Nephron progenitor cell (in vitro differentiated cells): ENCODE measurements at regions not wholly inside any gene's neighbourhood (a gene's known extent, or its start where the extent isn't known, plus 50 kb on each side); places are given as distances from the start of the nearest gene placed in this dataset.
A peak's percentile ranks its signal among the peaks of the same experiment; 100 is the strongest.

ENCODE experiments used
- DNase-seq: peaks from one replicate; pipeline ENCODE4 v3.0.0; 2021
- H3K27ac Mint-ChIP-seq: 2 replicates; pipeline ENCODE4 v1.8.0; 2021; ENCODE audit warnings: mild to moderate bottlenecking, moderate library complexity, mixed read lengths
- H3K27me3 Mint-ChIP-seq: 2 replicates; pipeline ENCODE4 v1.8.0; 2021; ENCODE audit warnings: mild to moderate bottlenecking, low read depth, mixed read lengths; ENCODE audit not compliant: poor library complexity
- H3K36me3 Mint-ChIP-seq: 2 replicates; pipeline ENCODE4 v1.8.0; 2021; ENCODE audit warnings: low read depth, mixed read lengths
- H3K4me1 Mint-ChIP-seq: 2 replicates; pipeline ENCODE4 v1.8.0; 2021; ENCODE audit warnings: mixed read lengths
- H3K4me3 Mint-ChIP-seq: 2 replicates; pipeline ENCODE4 v1.8.0; 2021; ENCODE audit warnings: mild to moderate bottlenecking, moderate library complexity, mixed read lengths
- H3K9me3 Mint-ChIP-seq: 2 replicates; pipeline ENCODE4 v1.8.0; 2021; ENCODE audit warnings: mild to moderate bottlenecking, moderate library complexity, mixed read lengths
- CTCF ChIP-seq: fragments of 200-600 bp; sonication (generic); IDR thresholded peaks from 2 replicates; pipeline ENCODE4 v1.5.0; 2021; ENCODE audit warnings: antibody characterized with exemption

GRCh38 chrX:68945603-68946228 is 116.9 kb downstream of the EFNB1 start:
- H3K4me1 Mint-ChIP-seq: peaks cover 10% of the 10 kb centered on the region
- no peak for TF ChIP-seq CTCF
- H3K9me3 Mint-ChIP-seq: peaks cover 42% of the 10 kb centered on the region
- no peaks in the 10 kb centered on the region for H3K27me3 Mint-ChIP-seq
- peak overlapping the region; percentile 51 for H3K27ac Mint-ChIP-seq
- H3K4me3 Mint-ChIP-seq: no peak overlapping the region
- H3K36me3 Mint-ChIP-seq: no peaks in the 10 kb centered on the region
- DNase-seq: no peak

- TF ChIP-seq CTCF: no peak
- H3K27me3 Mint-ChIP-seq: peaks cover 3% of the 10 kb centered on the region
- H3K4me3 Mint-ChIP-seq: no peak overlapping the region
- no peaks in the 10 kb centered on the region for H3K36me3 Mint-ChIP-seq
- no peak overlapping the region for H3K27ac Mint-ChIP-seq
- DNase-seq: no peak
- H3K4me1 Mint-ChIP-seq: peaks cover 16% of the 10 kb centered on the region
- H3K9me3 Mint-ChIP-seq: peaks cover 44% of the 10 kb centered on the region
These were observed 116.3 kb downstream of the EFNB1 start for GRCh38 chrX:68945081-68945602.

- no peak overlapping the region for H3K4me3 Mint-ChIP-seq
- H3K9me3 Mint-ChIP-seq: peaks cover 42% of the 10 kb centered on the region
- H3K36me3 Mint-ChIP-seq: no peaks in the 10 kb centered on the region
- peaks cover 3% of the 10 kb centered on the region for H3K27me3 Mint-ChIP-seq
- peaks cover 18% of the 10 kb centered on the region for H3K4me1 Mint-ChIP-seq
- TF ChIP-seq CTCF: no peak
- DNase-seq: no peak
- H3K27ac Mint-ChIP-seq: no peak overlapping the region
These were observed 115.4 kb downstream of the EFNB1 start for GRCh38 chrX:68944211-68944610.

- Mint-ChIP-seq H3K9me3 (peaks cover 43% of the 10 kb centered on the region), H3K36me3 (no peaks in the 10 kb centered on the region), H3K4me3 (no peak overlapping the region), H3K4me1 (peaks cover 18% of the 10 kb centered on the region), H3K27me3 (peaks cover 3% of the 10 kb centered on the region), H3K27ac (no peak overlapping the region)
- no peak for DNase-seq
- TF ChIP-seq CTCF: no peak
These were observed 114.0 kb downstream of the EFNB1 start for GRCh38 chrX:68942840-68943239.

- TF ChIP-seq CTCF: no peak
- Mint-ChIP-seq H3K9me3 (peaks cover 43% of the 10 kb centered on the region), H3K27me3 (peaks cover 3% of the 10 kb centered on the region), H3K36me3 (no peaks in the 10 kb centered on the region), H3K4me1 (peaks cover 18% of the 10 kb centered on the region), H3K4me3 (no peak overlapping the region), H3K27ac (no peak overlapping the region)
- DNase-seq: no peak
These were observed 113.3 kb downstream of the EFNB1 start for GRCh38 chrX:68942104-68942503.

GRCh38 chrX:68941385-68941952 is 112.6 kb downstream of the EFNB1 start:
- Mint-ChIP-seq H3K36me3 (no peaks in the 10 kb centered on the region), H3K27ac (no peak overlapping the region), H3K4me3 (no peak overlapping the region), H3K9me3 (peaks cover 43% of the 10 kb centered on the region), H3K27me3 (peaks cover 3% of the 10 kb centered on the region), H3K4me1 (peaks cover 20% of the 10 kb centered on the region)
- no peak for DNase-seq
- no peak for TF ChIP-seq CTCF
